EL (cell line): ENCODE measurements at regions not wholly inside any gene's neighbourhood (a gene's known extent, or its start where the extent isn't known, plus 50 kb on each side); places are given as distances from the start of the nearest gene placed in this dataset.

ENCODE experiments used
- DNase-seq: peaks from one replicate; pipeline ENCODE4 v3.0.0-alpha.2; 2016

- DNase-seq, result no peak
Measured at GRCh38 chr6:129911732-129912131, 50.6 kb upstream of the TMEM244 start.
